ENCODE measurements at regions not wholly inside any gene's neighbourhood (a gene's known extent, or its start where the extent isn't known, plus 50 kb on each side); places are given as distances from the start of the nearest gene placed in this dataset.

- Histone ChIP-seq H3K4me3 (ENCODE audit: low read depth in 1 of 2, low read length in 2 of 2) (no peak overlapping the region), H3K36me3 (ENCODE audit: control insufficient read depth in 1 of 2, insufficient read depth in 2 of 2, low read length in 2 of 2) (no peaks in the 10 kb centered on the region), H3K9me3 (ENCODE audit: control insufficient read depth in 1 of 2, low read length in 2 of 2) (no peaks in the 10 kb centered on the region), H3K4me1 (ENCODE audit: control insufficient read depth in 1 of 2, insufficient read depth in 2 of 2, low read length in 2 of 2) (peaks cover 5 to 9% of the 10 kb centered on the region in 2 donors), H3K27ac (ENCODE audit: low read depth, low read length) (no peak overlapping the region), H3K9ac (ENCODE audit: low read depth in 1 of 2, low read length in 2 of 2) (no peak overlapping the region), H3K27me3 (ENCODE audit: control insufficient read depth in 1 of 2, insufficient read depth in 2 of 2, low read length in 2 of 2) (no peaks in the 10 kb centered on the region)
Measured at GRCh38 chr11:8325591-8326304, 62.1 kb upstream of the LMO1 start.

DNA sequence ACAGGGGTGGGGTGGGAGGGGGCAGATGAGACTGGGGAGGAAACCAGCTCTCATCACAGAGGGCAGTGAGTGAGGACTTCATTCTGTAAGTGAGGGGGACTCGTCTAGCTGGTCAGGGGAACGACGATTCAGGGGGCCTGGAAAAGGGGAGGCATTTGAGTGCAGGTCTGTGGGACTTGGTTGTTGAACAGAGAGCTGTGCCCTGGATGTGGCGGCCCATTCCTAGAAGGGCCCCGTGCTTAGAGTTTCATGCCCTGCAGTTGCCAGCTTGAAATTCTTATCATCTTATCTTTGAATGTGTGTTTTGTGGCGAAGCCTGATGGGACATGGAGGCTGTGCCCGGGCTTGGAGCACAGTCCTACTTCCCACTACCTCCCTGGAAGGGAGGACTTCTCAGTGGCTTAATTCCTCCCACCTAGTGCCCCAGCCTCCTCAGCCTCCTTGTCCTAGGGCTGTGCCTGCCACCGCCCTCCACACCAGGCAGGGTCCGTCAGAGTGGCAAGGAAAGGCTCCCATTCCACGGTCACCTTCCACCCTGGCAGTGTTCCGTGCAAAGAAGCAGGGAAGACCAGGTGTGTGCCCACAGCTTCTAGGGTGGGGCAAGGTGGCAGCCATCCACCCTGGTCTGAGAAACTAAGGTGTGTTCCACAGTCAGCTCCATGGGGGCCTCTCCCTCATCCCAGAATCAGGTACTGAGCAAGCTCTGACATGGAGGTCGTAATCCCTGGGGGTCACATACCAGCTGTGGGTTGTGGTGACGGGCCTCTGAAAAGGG lies 59.7 kb upstream of the LMO1 start:
- Histone ChIP-seq H3K9ac (ENCODE audit: low read depth in 1 of 2, low read length in 2 of 2) (no peak overlapping the region), H3K27ac (ENCODE audit: low read depth, low read length) (no peak overlapping the region), H3K36me3 (ENCODE audit: control insufficient read depth in 1 of 2, insufficient read depth in 2 of 2, low read length in 2 of 2) (no peaks in the 10 kb centered on the region), H3K4me3 (ENCODE audit: low read depth in 1 of 2, low read length in 2 of 2) (no peak overlapping the region), H3K27me3 (ENCODE audit: control insufficient read depth in 1 of 2, insufficient read depth in 2 of 2, low read length in 2 of 2) (no peaks in the 10 kb centered on the region), H3K4me1 (ENCODE audit: control insufficient read depth in 1 of 2, insufficient read depth in 2 of 2, low read length in 2 of 2) (no peaks in the 10 kb centered on the region), H3K9me3 (ENCODE audit: control insufficient read depth in 1 of 2, low read length in 2 of 2) (no peaks in the 10 kb centered on the region)

- Histone ChIP-seq H3K27me3 (ENCODE audit: control insufficient read depth in 1 of 2, insufficient read depth in 2 of 2, low read length in 2 of 2) (no peaks in the 10 kb centered on the region), H3K4me1 (ENCODE audit: control insufficient read depth in 1 of 2, insufficient read depth in 2 of 2, low read length in 2 of 2) (no peaks in the 10 kb centered on the region), H3K4me3 (ENCODE audit: low read depth in 1 of 2, low read length in 2 of 2) (no peak overlapping the region), H3K36me3 (ENCODE audit: control insufficient read depth in 1 of 2, insufficient read depth in 2 of 2, low read length in 2 of 2) (no peaks in the 10 kb centered on the region), H3K9me3 (ENCODE audit: control insufficient read depth in 1 of 2, low read length in 2 of 2) (no peaks in the 10 kb centered on the region), H3K9ac (ENCODE audit: low read depth in 1 of 2, low read length in 2 of 2) (no peak overlapping the region), H3K27ac (ENCODE audit: low read depth, low read length) (no peak overlapping the region)
Measured at GRCh38 chr11:8321876-8322275, 58.2 kb upstream of the LMO1 start.

DNA sequence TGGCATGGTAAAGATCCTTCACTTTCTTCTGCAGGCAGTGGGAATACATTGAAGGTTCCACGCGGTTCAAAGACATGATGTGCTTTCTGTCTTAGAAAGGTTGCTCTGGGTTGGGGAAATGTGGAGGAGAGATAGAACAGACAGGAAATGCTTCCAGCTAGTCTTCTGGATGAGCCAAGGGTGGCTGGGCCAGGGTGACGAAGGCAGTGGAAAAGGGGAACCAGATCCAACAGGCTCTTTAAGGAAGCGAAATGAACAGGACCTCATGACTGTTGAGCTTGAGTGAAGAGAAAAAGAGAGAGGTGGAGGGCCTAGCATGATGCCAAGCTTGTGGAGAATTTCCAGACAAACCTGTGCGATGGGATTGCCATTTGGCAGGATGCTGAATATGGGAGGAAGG lies 56.4 kb upstream of the LMO1 start:
- Histone ChIP-seq H3K9ac (ENCODE audit: low read depth in 1 of 2, low read length in 2 of 2) (no peak overlapping the region), H3K9me3 (ENCODE audit: control insufficient read depth in 1 of 2, low read length in 2 of 2) (no peaks in the 10 kb centered on the region), H3K4me3 (ENCODE audit: low read depth in 1 of 2, low read length in 2 of 2) (no peak overlapping the region), H3K27ac (ENCODE audit: low read depth, low read length) (no peak overlapping the region), H3K4me1 (ENCODE audit: control insufficient read depth in 1 of 2, insufficient read depth in 2 of 2, low read length in 2 of 2) (no peaks in the 10 kb centered on the region), H3K36me3 (ENCODE audit: control insufficient read depth in 1 of 2, insufficient read depth in 2 of 2, low read length in 2 of 2) (no peaks in the 10 kb centered on the region), H3K27me3 (ENCODE audit: control insufficient read depth in 1 of 2, insufficient read depth in 2 of 2, low read length in 2 of 2) (no peaks in the 10 kb centered on the region)

DNA sequence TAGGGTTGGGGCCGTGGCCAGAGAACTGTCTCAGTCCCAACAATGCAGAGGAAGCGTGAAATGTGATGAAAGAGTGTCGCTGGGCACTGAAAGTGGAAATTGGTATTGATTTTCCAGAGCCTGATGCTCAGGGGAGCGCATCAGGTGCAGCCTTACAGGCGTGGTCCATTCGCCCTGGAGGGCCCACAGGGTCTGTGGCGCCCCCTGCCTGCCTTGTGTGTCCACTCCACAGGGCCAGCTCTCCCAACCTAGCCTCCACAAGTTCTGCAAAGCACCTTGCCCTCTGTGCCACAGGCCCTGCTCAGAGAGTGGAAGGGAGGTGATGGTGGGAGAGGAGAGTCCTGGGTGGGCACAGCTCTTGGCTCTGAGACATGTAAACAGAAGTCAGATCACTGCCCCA lies 54.9 kb upstream of the LMO1 start:
- Histone ChIP-seq H3K36me3 (ENCODE audit: control insufficient read depth in 1 of 2, insufficient read depth in 2 of 2, low read length in 2 of 2) (no peaks in the 10 kb centered on the region), H3K4me1 (ENCODE audit: control insufficient read depth in 1 of 2, insufficient read depth in 2 of 2, low read length in 2 of 2) (no peaks in the 10 kb centered on the region), H3K9ac (ENCODE audit: low read depth in 1 of 2, low read length in 2 of 2) (no peak overlapping the region), H3K27me3 (ENCODE audit: control insufficient read depth in 1 of 2, insufficient read depth in 2 of 2, low read length in 2 of 2) (no peaks in the 10 kb centered on the region), H3K9me3 (ENCODE audit: control insufficient read depth in 1 of 2, low read length in 2 of 2) (no peaks in the 10 kb centered on the region), H3K4me3 (ENCODE audit: low read depth in 1 of 2, low read length in 2 of 2) (no peak overlapping the region), H3K27ac (ENCODE audit: low read depth, low read length) (no peak overlapping the region)

DNA sequence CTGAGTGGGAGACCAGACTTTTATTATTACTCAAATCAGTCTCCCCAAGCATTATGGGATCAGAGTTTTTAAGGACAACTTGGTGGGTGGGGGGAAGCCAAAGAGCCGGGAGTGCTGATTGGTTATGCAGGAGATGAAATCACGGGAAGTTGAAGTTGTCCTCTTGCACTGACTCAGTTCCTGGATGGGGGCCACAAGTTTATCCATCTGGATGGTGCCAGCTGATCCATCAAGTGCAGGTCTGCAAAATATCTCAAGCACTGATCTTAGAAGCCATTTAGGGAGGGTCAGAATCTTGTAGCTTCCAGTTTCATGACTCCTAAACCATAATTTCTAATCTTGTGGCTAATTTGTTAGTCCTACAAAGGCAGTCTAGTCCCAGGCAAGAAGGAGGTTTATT lies 53.5 kb upstream of the LMO1 start:
- no peaks in the 10 kb centered on the region for H3K36me3 ChIP-seq (ENCODE audit: control insufficient read depth in 1 of 2, insufficient read depth in 2 of 2, low read length in 2 of 2)
- H3K9me3 ChIP-seq (ENCODE audit: control insufficient read depth in 1 of 2, low read length in 2 of 2), result no peaks in the 10 kb centered on the region
- no peaks in the 10 kb centered on the region for H3K4me1 ChIP-seq (ENCODE audit: control insufficient read depth in 1 of 2, insufficient read depth in 2 of 2, low read length in 2 of 2)
- no peak overlapping the region for H3K4me3 ChIP-seq (ENCODE audit: low read depth in 1 of 2, low read length in 2 of 2)
- no peak overlapping the region for H3K9ac ChIP-seq (ENCODE audit: low read depth in 1 of 2, low read length in 2 of 2)
- no peaks in the 10 kb centered on the region for H3K27me3 ChIP-seq (ENCODE audit: control insufficient read depth in 1 of 2, insufficient read depth in 2 of 2, low read length in 2 of 2)
- H3K27ac ChIP-seq (ENCODE audit: low read depth, low read length), result no peak overlapping the region

DNA sequence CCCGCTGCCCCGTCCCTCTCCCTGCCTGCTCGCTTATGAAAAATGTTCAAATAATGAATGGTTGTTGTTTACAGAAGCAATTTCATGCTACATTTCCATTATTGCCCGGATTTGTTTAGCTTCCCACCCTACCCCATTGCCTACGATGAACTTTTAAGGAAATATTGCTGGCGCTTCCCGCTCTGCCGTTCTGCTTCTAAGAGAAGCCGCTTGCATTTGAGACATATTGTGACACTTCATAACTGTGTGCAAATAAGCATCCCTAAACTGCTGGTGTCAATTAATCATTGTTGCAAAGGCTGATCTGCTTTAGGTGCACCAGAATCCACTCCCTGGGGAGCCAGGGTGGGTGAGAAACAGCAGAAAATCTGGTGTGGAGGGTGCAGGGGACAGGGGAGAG lies 52.3 kb upstream of the LMO1 start:
- Histone ChIP-seq H3K9me3 (ENCODE audit: control insufficient read depth in 1 of 2, low read length in 2 of 2) (no peaks in the 10 kb centered on the region), H3K4me1 (ENCODE audit: control insufficient read depth in 1 of 2, insufficient read depth in 2 of 2, low read length in 2 of 2) (no peaks in the 10 kb centered on the region), H3K36me3 (ENCODE audit: control insufficient read depth in 1 of 2, insufficient read depth in 2 of 2, low read length in 2 of 2) (no peaks in the 10 kb centered on the region), H3K27ac (ENCODE audit: low read depth, low read length) (no peak overlapping the region), H3K9ac (ENCODE audit: low read depth in 1 of 2, low read length in 2 of 2) (no peak overlapping the region), H3K4me3 (ENCODE audit: low read depth in 1 of 2, low read length in 2 of 2) (no peak overlapping the region), H3K27me3 (ENCODE audit: control insufficient read depth in 1 of 2, insufficient read depth in 2 of 2, low read length in 2 of 2) (no peaks in the 10 kb centered on the region)

- H3K9ac ChIP-seq (ENCODE audit: low read depth in 1 of 2, low read length in 2 of 2), result no peak overlapping the region
- no peak overlapping the region for H3K4me3 ChIP-seq (ENCODE audit: low read depth in 1 of 2, low read length in 2 of 2)
- no peaks in the 10 kb centered on the region for H3K4me1 ChIP-seq (ENCODE audit: control insufficient read depth in 1 of 2, insufficient read depth in 2 of 2, low read length in 2 of 2)
- no peak overlapping the region for H3K27ac ChIP-seq (ENCODE audit: low read depth, low read length)
- H3K36me3 ChIP-seq (ENCODE audit: control insufficient read depth in 1 of 2, insufficient read depth in 2 of 2, low read length in 2 of 2), result no peaks in the 10 kb centered on the region
- H3K9me3 ChIP-seq (ENCODE audit: control insufficient read depth in 1 of 2, low read length in 2 of 2), result no peaks in the 10 kb centered on the region
- no peaks in the 10 kb centered on the region for H3K27me3 ChIP-seq (ENCODE audit: control insufficient read depth in 1 of 2, insufficient read depth in 2 of 2, low read length in 2 of 2)
Measured at GRCh38 chr11:8315463-8315862, 51.8 kb upstream of the LMO1 start.

GRCh38 chr11:8314916-8315315 lies 51.2 kb upstream of the LMO1 start:
- Histone ChIP-seq H3K36me3 (ENCODE audit: control insufficient read depth in 1 of 2, insufficient read depth in 2 of 2, low read length in 2 of 2) (no peaks in the 10 kb centered on the region), H3K4me1 (ENCODE audit: control insufficient read depth in 1 of 2, insufficient read depth in 2 of 2, low read length in 2 of 2) (no peaks in the 10 kb centered on the region), H3K4me3 (ENCODE audit: low read depth in 1 of 2, low read length in 2 of 2) (no peak overlapping the region), H3K9me3 (ENCODE audit: control insufficient read depth in 1 of 2, low read length in 2 of 2) (no peaks in the 10 kb centered on the region), H3K9ac (ENCODE audit: low read depth in 1 of 2, low read length in 2 of 2) (no peak overlapping the region), H3K27ac (ENCODE audit: low read depth, low read length) (no peak overlapping the region), H3K27me3 (ENCODE audit: control insufficient read depth in 1 of 2, insufficient read depth in 2 of 2, low read length in 2 of 2) (no peaks in the 10 kb centered on the region)

GRCh38 chr11:8313504-8314090 lies 49.9 kb upstream of the LMO1 start:
- H3K9me3 ChIP-seq (ENCODE audit: control insufficient read depth in 1 of 2, low read length in 2 of 2), result no peaks in the 10 kb centered on the region
- H3K27ac ChIP-seq (ENCODE audit: low read depth, low read length), result no peak overlapping the region
- H3K4me1 ChIP-seq (ENCODE audit: control insufficient read depth in 1 of 2, insufficient read depth in 2 of 2, low read length in 2 of 2), result no peaks in the 10 kb centered on the region
- no peaks in the 10 kb centered on the region for H3K36me3 ChIP-seq (ENCODE audit: control insufficient read depth in 1 of 2, insufficient read depth in 2 of 2, low read length in 2 of 2)
- no peaks in the 10 kb centered on the region for H3K27me3 ChIP-seq (ENCODE audit: control insufficient read depth in 1 of 2, insufficient read depth in 2 of 2, low read length in 2 of 2)
- no peak overlapping the region for H3K9ac ChIP-seq (ENCODE audit: low read depth in 1 of 2, low read length in 2 of 2)
- H3K4me3 ChIP-seq (ENCODE audit: low read depth in 1 of 2, low read length in 2 of 2), result no peak overlapping the region

Measured in duodenal mucosa (tissue), 2 donors.